Glutamatergic neuron (in vitro differentiated cells): ENCODE measurements at regions not wholly inside any gene's neighbourhood (a gene's known extent, or its start where the extent isn't known, plus 50 kb on each side); places are given as distances from the start of the nearest gene placed in this dataset.
"Not testable (repeated sequence)": the region's sequence is repeated elsewhere in the genome, so short reads cannot be mapped to it uniquely, and the experiment has no call there.

Experiments
- DNase-seq: peaks from one replicate; pipeline ENCODE4 v3.0.0; 2022
- H3K27ac Mint-ChIP-seq: one replicate; pipeline ENCODE4 v1.8.0; 2020; ENCODE audit warnings: mild to moderate bottlenecking, mixed read lengths, inconsistent platforms; ENCODE audit not compliant: unreplicated experiment
- H3K27me3 Mint-ChIP-seq: one replicate; pipeline ENCODE4 v1.8.0; 2020; ENCODE audit warnings: mild to moderate bottlenecking, moderate library complexity, mixed read lengths, inconsistent platforms; ENCODE audit not compliant: unreplicated experiment
- H3K36me3 Mint-ChIP-seq: one replicate; pipeline ENCODE4 v1.8.0; 2020; ENCODE audit warnings: mild to moderate bottlenecking, mixed read lengths, inconsistent platforms; ENCODE audit not compliant: unreplicated experiment
- H3K4me1 Mint-ChIP-seq: one replicate; pipeline ENCODE4 v1.8.0; 2020; ENCODE audit warnings: mild to moderate bottlenecking, low read depth, mixed read lengths, inconsistent platforms; ENCODE audit not compliant: unreplicated experiment
- H3K4me3 Mint-ChIP-seq: one replicate; pipeline ENCODE4 v1.8.0; 2020; ENCODE audit warnings: mild to moderate bottlenecking, mixed read lengths, inconsistent platforms; ENCODE audit not compliant: unreplicated experiment
- H3K9me3 Mint-ChIP-seq: one replicate; pipeline ENCODE4 v1.8.0; 2020; ENCODE audit warnings: mild to moderate bottlenecking, moderate library complexity, mixed read lengths, inconsistent platforms; ENCODE audit not compliant: unreplicated experiment
- TF ChIP-seq, protein P1 (sequence below): fragments of 200-600 bp; sonication (generic); IDR thresholded peaks from one replicate; pipeline ENCODE4 v1.5.0; 2021; ENCODE audit not compliant: partially characterized antibody, unreplicated experiment

DNA sequence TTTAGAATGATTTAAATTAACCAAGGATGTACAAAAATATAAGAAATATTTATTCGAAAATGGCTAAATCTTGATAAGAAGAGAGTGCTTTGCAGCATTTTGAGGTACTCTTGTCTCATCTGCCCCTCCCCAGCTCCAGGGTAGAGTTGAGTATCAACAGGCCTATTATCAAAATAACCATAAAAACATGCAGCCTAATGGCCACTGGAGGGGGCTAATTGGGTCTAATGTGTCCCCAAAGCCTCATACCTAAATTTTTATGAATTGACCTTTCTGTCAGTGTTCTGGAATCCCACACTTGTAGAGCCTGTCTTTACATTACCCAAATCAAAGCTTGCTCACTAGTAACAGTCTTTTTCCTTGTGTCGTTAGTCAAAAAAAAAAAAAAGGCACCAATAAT lies 544.9 kb upstream of the CPXCR1 start:
- Mint-ChIP-seq H3K9me3 (no peaks in the 10 kb centered on the region), H3K4me1 (no peaks in the 10 kb centered on the region), H3K4me3 (no peak overlapping the region), H3K36me3 (no peaks in the 10 kb centered on the region), H3K27me3 (no peaks in the 10 kb centered on the region), H3K27ac (no peak overlapping the region)
- DNase-seq, result no peak
- TF ChIP-seq, protein P1, sequence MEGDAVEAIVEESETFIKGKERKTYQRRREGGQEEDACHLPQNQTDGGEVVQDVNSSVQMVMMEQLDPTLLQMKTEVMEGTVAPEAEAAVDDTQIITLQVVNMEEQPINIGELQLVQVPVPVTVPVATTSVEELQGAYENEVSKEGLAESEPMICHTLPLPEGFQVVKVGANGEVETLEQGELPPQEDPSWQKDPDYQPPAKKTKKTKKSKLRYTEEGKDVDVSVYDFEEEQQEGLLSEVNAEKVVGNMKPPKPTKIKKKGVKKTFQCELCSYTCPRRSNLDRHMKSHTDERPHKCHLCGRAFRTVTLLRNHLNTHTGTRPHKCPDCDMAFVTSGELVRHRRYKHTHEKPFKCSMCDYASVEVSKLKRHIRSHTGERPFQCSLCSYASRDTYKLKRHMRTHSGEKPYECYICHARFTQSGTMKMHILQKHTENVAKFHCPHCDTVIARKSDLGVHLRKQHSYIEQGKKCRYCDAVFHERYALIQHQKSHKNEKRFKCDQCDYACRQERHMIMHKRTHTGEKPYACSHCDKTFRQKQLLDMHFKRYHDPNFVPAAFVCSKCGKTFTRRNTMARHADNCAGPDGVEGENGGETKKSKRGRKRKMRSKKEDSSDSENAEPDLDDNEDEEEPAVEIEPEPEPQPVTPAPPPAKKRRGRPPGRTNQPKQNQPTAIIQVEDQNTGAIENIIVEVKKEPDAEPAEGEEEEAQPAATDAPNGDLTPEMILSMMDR, result no peak

DNA sequence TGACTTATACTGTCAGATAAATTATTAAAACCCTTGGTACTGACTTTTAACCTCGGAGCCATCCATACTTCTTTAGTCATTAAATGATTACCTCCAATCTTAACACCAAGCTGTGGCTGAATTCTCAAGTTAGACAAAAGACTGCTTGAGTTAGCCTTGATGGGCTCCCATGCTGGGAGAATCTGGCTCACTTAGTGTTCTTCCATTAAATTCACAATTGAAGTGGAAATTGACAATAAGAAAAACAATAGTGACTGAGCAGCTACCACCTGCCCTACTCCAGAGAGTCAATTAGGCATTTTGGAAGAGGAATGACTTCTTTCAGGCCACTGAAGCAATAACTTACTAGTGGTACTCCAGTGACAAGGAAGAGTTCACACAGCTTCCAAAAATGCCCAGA lies 503.0 kb upstream of the CPXCR1 start:
- no peak for DNase-seq
- Mint-ChIP-seq H3K27ac (no peak overlapping the region), H3K27me3 (no peaks in the 10 kb centered on the region), H3K9me3 (no peaks in the 10 kb centered on the region), H3K4me1 (no peaks in the 10 kb centered on the region), H3K36me3 (no peaks in the 10 kb centered on the region), H3K4me3 (no peak overlapping the region)
- TF ChIP-seq, protein P1, result no peak

DNA sequence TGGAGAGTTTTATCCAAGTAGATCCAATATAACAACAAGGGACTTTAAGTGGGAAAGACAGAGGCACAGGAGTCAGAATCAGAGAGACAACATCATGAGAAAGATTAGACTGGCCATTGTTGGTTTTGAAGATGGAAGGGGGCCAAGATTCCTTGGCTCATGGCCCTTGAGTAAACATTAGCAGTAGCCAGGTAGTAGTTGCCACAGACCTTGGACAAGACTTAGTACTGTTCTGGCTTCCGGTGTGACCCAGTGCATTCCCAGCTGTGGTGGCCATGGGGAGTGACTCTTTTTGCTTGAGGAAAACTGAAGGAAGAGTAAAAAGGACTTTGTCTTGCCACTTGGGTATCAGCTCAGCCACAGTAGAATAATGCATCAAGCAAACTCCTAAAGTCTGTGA lies 462.2 kb upstream of the CPXCR1 start:
- DNase-seq, result no peak
- no peaks in the 10 kb centered on the region for H3K4me1 Mint-ChIP-seq
- peaks cover 2% of the 10 kb centered on the region for H3K9me3 Mint-ChIP-seq
- no peaks in the 10 kb centered on the region for H3K36me3 Mint-ChIP-seq
- TF ChIP-seq, protein P1, result no peak
- no peaks in the 10 kb centered on the region for H3K27me3 Mint-ChIP-seq
- H3K4me3 Mint-ChIP-seq, result no peak overlapping the region
- H3K27ac Mint-ChIP-seq, result no peak overlapping the region

DNA sequence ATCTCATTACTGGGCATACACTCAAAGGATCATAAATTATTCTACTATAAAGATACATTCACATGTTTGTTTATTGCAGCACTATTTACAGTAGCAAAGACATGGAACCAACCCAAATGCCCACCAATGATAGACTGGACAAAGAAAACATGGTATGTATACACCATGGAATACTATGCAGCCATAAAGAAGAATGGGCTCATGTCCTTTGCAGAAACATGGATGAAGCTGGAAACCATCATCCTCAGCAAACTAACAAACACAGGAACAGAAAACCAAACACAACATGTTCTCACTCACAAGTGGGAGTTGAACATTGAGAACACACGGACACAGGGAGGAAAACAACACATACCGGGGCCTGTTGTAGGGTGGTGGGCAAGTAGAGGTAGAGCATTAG lies 433.1 kb upstream of the CPXCR1 start:
- H3K4me3 Mint-ChIP-seq, H3K27ac Mint-ChIP-seq, H3K27me3 Mint-ChIP-seq, DNase-seq, H3K36me3 Mint-ChIP-seq, H3K9me3 Mint-ChIP-seq, H3K4me1 Mint-ChIP-seq: not testable (repeated sequence)

DNA sequence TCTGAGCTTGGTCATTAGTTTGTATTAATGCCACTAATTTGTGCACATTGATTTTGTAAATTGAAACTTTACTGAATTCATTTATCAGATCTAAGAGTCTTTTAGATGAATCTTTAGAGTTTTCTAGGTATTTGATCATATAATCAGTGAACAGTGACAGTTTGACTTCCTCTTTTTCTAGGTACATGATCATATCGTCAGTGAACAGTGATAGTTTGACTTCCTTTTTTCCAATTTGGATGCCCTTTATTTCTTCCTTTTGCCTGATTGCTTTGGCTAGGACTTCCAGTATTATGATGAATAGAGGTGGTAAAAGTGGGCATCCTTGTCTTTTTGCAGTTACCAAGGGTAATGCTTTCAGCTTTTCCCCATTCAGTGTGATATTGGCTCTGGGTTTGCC lies 421.4 kb upstream of the CPXCR1 start:
- no peak overlapping the region for H3K4me3 Mint-ChIP-seq
- no peak for DNase-seq
- no peaks in the 10 kb centered on the region for H3K4me1 Mint-ChIP-seq
- TF ChIP-seq, protein P1, result no peak
- H3K36me3 Mint-ChIP-seq, result no peaks in the 10 kb centered on the region
- no peaks in the 10 kb centered on the region for H3K27me3 Mint-ChIP-seq
- H3K27ac Mint-ChIP-seq, result no peak overlapping the region
- no peaks in the 10 kb centered on the region for H3K9me3 Mint-ChIP-seq

DNA sequence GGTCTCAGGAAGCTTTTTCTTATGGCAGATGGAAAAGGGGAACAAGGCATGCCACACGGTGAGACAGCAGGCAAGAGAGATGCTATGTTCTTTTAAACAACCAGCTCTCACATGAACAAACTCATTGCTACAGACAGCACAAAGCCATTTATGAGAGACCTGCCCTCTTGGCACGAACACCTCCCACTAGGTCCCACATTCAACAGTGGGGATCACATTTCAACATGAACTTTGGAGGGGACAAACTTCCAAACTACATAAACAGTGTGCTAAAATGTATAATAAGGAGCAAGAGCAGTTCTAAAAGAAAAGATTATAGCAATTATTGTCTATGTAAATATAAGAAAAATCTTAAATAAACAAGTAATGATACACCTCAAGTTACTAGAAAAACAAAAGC lies 391.8 kb upstream of the CPXCR1 start:
- Mint-ChIP-seq H3K9me3 (no peaks in the 10 kb centered on the region), H3K27me3 (no peaks in the 10 kb centered on the region), H3K4me1 (peaks cover 1% of the 10 kb centered on the region), H3K4me3 (no peak overlapping the region), H3K36me3 (no peaks in the 10 kb centered on the region), H3K27ac (no peak overlapping the region)
- no peak for DNase-seq
- TF ChIP-seq, protein P1, result no peak
